Mesodermal cell (in vitro differentiated cells): ENCODE measurements at regions not wholly inside any gene's neighbourhood (a gene's known extent, or its start where the extent isn't known, plus 50 kb on each side); places are given as distances from the start of the nearest gene placed in this dataset.

Source experiments
- H3K27ac ChIP-seq: 2 replicates; pipeline ENCODE4 v1.7.0; 2013; ENCODE audit warnings: mild to moderate bottlenecking, low read depth, low read length, moderate library complexity; ENCODE audit not compliant: severe bottlenecking
- H3K36me3 ChIP-seq: 2 replicates; pipeline ENCODE4 v1.7.1; 2013; ENCODE audit warnings: mild to moderate bottlenecking, low read length, moderate library complexity; ENCODE audit not compliant: control insufficient read depth, insufficient read depth
- H3K4me1 ChIP-seq: one replicate; pipeline ENCODE4 v1.7.1; 2013; ENCODE audit warnings: mild to moderate bottlenecking, low read length; ENCODE audit not compliant: insufficient read depth, control insufficient read depth, poor library complexity, severe bottlenecking
- H3K4me3 ChIP-seq: 2 replicates; pipeline ENCODE4 v1.7.0; 2013; ENCODE audit warnings: low read length, control low read depth, mild to moderate bottlenecking; ENCODE audit not compliant: insufficient read depth, poor library complexity, severe bottlenecking; ENCODE audit errors: extremely low read depth
- H3K9me3 ChIP-seq: 2 replicates; pipeline ENCODE4 v1.7.1; 2013; ENCODE audit warnings: mild to moderate bottlenecking, low read length, moderate library complexity; ENCODE audit not compliant: control insufficient read depth
- WGBS, 2 experiments: methylation state at CpG; one replicate each; pipeline ENCODE4 v1.1.5; 2013; ENCODE audit warnings: missing lambda C conversion rate in 2 of 2; ENCODE audit not compliant: insufficient coverage in 2 of 2; 5-methylcytosine and 5-hydroxymethylcytosine counted together

- Histone ChIP-seq H3K36me3 (no peaks in the 10 kb centered on the region), H3K9me3 (no peaks in the 10 kb centered on the region), H3K4me1 (no peaks in the 10 kb centered on the region), H3K4me3 (no peak overlapping the region), H3K27ac (no peak overlapping the region)
- 86 to 89% methylated on average over 2 to 3 of the region's 5 CpGs for WGBS, 2 experiments
Observed at GRCh38 chr18:40877096-40877495, 1077.9 kb upstream of the PIK3C3 start.

- Histone ChIP-seq H3K36me3 (no peaks in the 10 kb centered on the region), H3K9me3 (no peaks in the 10 kb centered on the region), H3K27ac (no peak overlapping the region), H3K4me3 (no peak overlapping the region), H3K4me1 (no peaks in the 10 kb centered on the region)
- 88 to 100% methylated on average over 2 to 3 of the region's 4 CpGs for WGBS, 2 experiments
Observed at GRCh38 chr18:40875101-40875615, 1079.9 kb upstream of the PIK3C3 start.

- H3K4me1 ChIP-seq = no peaks in the 10 kb centered on the region
- H3K4me3 ChIP-seq = no peak overlapping the region
- no peak overlapping the region for H3K27ac ChIP-seq
- no peaks in the 10 kb centered on the region for H3K9me3 ChIP-seq
- H3K36me3 ChIP-seq = no peaks in the 10 kb centered on the region
- WGBS, 2 experiments = no CpG with 5 or more reads among the region's 1 CpG
Observed at GRCh38 chr18:40874233-40874632, 1080.8 kb upstream of the PIK3C3 start.

- peaks cover 18% of the 10 kb centered on the region for H3K4me1 ChIP-seq
- WGBS, 2 experiments = 68% methylated on average over 2 of the region's 4 CpGs; no CpG with 5 or more reads in 1 of the 2 experiments
- no peak overlapping the region for H3K4me3 ChIP-seq
- peaks cover 5% of the 10 kb centered on the region for H3K9me3 ChIP-seq
- no peaks in the 10 kb centered on the region for H3K36me3 ChIP-seq
- H3K27ac ChIP-seq = peak overlapping the region; percentile 73
Observed at GRCh38 chr18:40868110-40868858, 1086.8 kb upstream of the PIK3C3 start.

- no peak overlapping the region for H3K4me3 ChIP-seq
- H3K36me3 ChIP-seq = no peaks in the 10 kb centered on the region
- H3K27ac ChIP-seq = peak overlapping the region; percentile 73
Observed at GRCh38 chr18:40867459-40867858, 1087.6 kb upstream of the PIK3C3 start.

GRCh38 chr18:40866968-40867367 is 1088.1 kb upstream of the PIK3C3 start:
- peaks cover 5% of the 10 kb centered on the region for H3K9me3 ChIP-seq
- no peak overlapping the region for H3K4me3 ChIP-seq
- H3K27ac ChIP-seq = peak overlapping the region; percentile 73
- H3K4me1 ChIP-seq = peaks cover 18% of the 10 kb centered on the region
- no peaks in the 10 kb centered on the region for H3K36me3 ChIP-seq
- 100% methylated on average over 1 of the region's 3 CpGs for WGBS, 2 experiments

More at GRCh38 chr18:40867459-40867858, 1087.6 kb upstream of the PIK3C3 start:
- WGBS, 2 experiments = 83 to 91% methylated on average over 1 of the region's 2 CpGs
- Histone ChIP-seq H3K4me1 (peaks cover 18% of the 10 kb centered on the region), H3K9me3 (peaks cover 5% of the 10 kb centered on the region)

- Histone ChIP-seq H3K36me3 (no peaks in the 10 kb centered on the region), H3K9me3 (peaks cover 5% of the 10 kb centered on the region), H3K27ac (no peak overlapping the region), H3K4me1 (peaks cover 22% of the 10 kb centered on the region), H3K4me3 (no peak overlapping the region)
- WGBS, 2 experiments = 90% methylated on average over 5 of the region's 5 CpGs
Observed at GRCh38 chr18:40866013-40866645, 1088.9 kb upstream of the PIK3C3 start.

- no peak overlapping the region for H3K27ac ChIP-seq
- peaks cover 5% of the 10 kb centered on the region for H3K9me3 ChIP-seq
- no peaks in the 10 kb centered on the region for H3K36me3 ChIP-seq
- 100% methylated on average over 1 of the region's 2 CpGs; no CpG with 5 or more reads in 1 of the 2 experiments for WGBS, 2 experiments
- no peak overlapping the region for H3K4me3 ChIP-seq
- peaks cover 22% of the 10 kb centered on the region for H3K4me1 ChIP-seq
Observed at GRCh38 chr18:40864846-40865245, 1090.2 kb upstream of the PIK3C3 start.

GRCh38 chr18:40863801-40864200 is 1091.2 kb upstream of the PIK3C3 start:
- 85 to 88% methylated on average over 2 to 3 of the region's 3 CpGs for WGBS, 2 experiments
- peaks cover 22% of the 10 kb centered on the region for H3K4me1 ChIP-seq
- H3K9me3 ChIP-seq = peaks cover 5% of the 10 kb centered on the region
- H3K36me3 ChIP-seq = no peaks in the 10 kb centered on the region
- no peak overlapping the region for H3K27ac ChIP-seq
- H3K4me3 ChIP-seq = no peak overlapping the region

GRCh38 chr18:40860189-40860588 is 1094.8 kb upstream of the PIK3C3 start:
- Histone ChIP-seq H3K4me3 (no peak overlapping the region), H3K9me3 (no peaks in the 10 kb centered on the region), H3K27ac (no peak overlapping the region), H3K4me1 (peaks cover 5% of the 10 kb centered on the region), H3K36me3 (no peaks in the 10 kb centered on the region)
- 88 to 91% methylated on average over 1 to 2 of the region's 2 CpGs for WGBS, 2 experiments

GRCh38 chr18:40855661-40856060 is 1099.4 kb upstream of the PIK3C3 start:
- Histone ChIP-seq H3K4me1 (no peaks in the 10 kb centered on the region), H3K36me3 (no peaks in the 10 kb centered on the region), H3K4me3 (no peak overlapping the region), H3K27ac (no peak overlapping the region), H3K9me3 (no peaks in the 10 kb centered on the region)
- 100% methylated on average over 2 of the region's 4 CpGs; no CpG with 5 or more reads in 1 of the 2 experiments for WGBS, 2 experiments
